Activated CD8-positive, alpha-beta T cell treated with anti-CD3 and anti-CD28 coated beads, Interleukin-2, amount 10 ng/mL, durations not matched to agents 7 days and 5 days (primary cell): ENCODE measurements at regions not wholly inside any gene's neighbourhood (a gene's known extent, or its start where the extent isn't known, plus 50 kb on each side); places are given as distances from the start of the nearest gene placed in this dataset.

ENCODE experiments used
- ATAC-seq: fragments of 150-1000 bp; cut with Tn5 transposase; one replicate; pipeline ENCODE4 v1.10.0; 2021; ENCODE audit warnings: moderate library complexity
- CTCF ChIA-PET: fragments of 350-600 bp; sonication (Branson Sonifier 250); formaldehyde crosslinking; loops from one replicate; lab custom pipeline; 2021; ENCODE audit warnings: antibody characterized with exemption; lab: Charles Lee
- POLR2A ChIA-PET: fragments of 350-600 bp; sonication (Branson Sonifier 250); formaldehyde crosslinking; loops from one replicate; lab custom pipeline; 2021; ENCODE audit warnings: antibody characterized with exemption; lab: Charles Lee
- DNase-seq: peaks from one replicate; pipeline ENCODE4 v3.0.0-alpha.2; 2020
- H3K27ac Mint-ChIP-seq: one replicate; pipeline ENCODE4 v1.8.0; 2021; ENCODE audit warnings: mild to moderate bottlenecking, mixed read lengths
- H3K27me3 Mint-ChIP-seq: one replicate; pipeline ENCODE4 v1.8.0; 2021; ENCODE audit warnings: low read depth, mixed read lengths
- H3K36me3 Mint-ChIP-seq: one replicate; pipeline ENCODE4 v1.8.0; 2021; ENCODE audit warnings: low read depth, mixed read lengths
- H3K4me1 Mint-ChIP-seq: one replicate; pipeline ENCODE4 v1.8.0; 2021; ENCODE audit warnings: low read depth, mixed read lengths
- H3K4me3 Mint-ChIP-seq: one replicate; pipeline ENCODE4 v1.8.0; 2021; ENCODE audit warnings: mild to moderate bottlenecking, mixed read lengths
- H3K9me3 Mint-ChIP-seq: one replicate; pipeline ENCODE4 v1.8.0; 2022; ENCODE audit warnings: mixed read lengths; ENCODE audit not compliant: insufficient read depth

DNA sequence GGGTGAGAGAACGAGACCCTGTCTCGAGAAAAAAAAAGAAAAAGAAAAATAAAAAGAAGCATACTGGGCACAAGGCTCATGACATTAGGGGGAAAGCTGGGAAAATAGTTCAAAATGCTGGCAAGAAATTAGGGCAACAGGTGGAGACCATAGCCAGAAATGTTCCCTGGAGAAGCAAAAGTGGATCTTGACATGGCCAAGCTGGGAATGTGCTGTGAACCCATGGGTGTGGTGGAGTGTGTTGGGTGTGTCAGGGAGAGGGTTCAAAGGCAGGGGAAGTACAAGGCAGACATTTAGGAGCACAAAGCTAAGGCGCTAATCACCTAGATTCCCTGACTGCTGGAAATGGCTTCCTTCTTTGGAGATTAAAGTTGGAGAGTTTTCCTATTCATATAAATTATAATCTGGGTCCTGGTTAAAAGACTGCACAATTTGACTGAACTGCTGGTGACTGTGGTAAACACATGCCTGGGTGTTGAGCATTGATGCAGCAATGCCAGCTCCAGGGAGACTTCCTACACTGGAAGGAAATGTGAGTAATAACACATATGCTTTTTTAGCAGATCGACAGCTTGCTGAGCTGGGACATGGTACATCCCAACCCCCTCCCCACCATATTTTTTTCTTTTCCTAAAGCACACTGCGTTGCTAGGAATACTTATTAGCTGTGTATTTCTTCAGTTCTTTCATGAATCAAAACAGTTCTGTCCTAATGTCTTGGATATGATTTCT, 70.1 kb upstream of the ARHGAP21 start:
- CTCF ChIA-PET: interaction anchor here (1.3 to 1.4 kb wide), 2 partner anchors 8 to 18 kb away, joined by 3 read pairs; no protein-coding TSS in a partner anchor

DNA sequence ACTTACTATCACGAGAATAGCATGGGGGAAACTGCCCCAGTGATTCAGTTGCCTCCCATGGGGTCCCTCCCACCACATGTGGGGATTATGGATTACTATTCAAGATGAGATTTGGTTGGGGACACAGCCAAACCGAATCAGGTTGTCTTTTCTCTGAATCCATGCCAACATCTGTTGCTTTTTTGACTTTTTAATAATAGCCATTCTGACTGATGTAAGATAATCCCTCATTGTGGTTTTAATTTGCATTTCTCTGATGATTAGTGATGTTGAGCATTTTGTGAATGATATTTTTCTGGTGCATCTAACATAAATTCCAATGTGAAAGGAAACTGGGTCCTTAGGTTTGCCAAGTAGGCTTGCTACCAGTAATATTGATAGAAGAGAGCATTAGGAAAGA, 69.0 kb upstream of the ARHGAP21 start:
- ChIA-PET POLR2A (no interaction called here), CTCF (no interaction called here)
- H3K27me3 Mint-ChIP-seq: no peaks in the 10 kb centered on the region

More for the DNA sequence above, 70.1 kb upstream of the ARHGAP21 start:
- POLR2A ChIA-PET: no interaction called here
- DNase-seq (no peak), ATAC-seq (no peak)
- Mint-ChIP-seq H3K27ac (no peak overlapping the region), H3K9me3 (no peaks in the 10 kb centered on the region), H3K36me3 (no peaks in the 10 kb centered on the region), H3K27me3 (no peaks in the 10 kb centered on the region), H3K4me3 (no peak overlapping the region), H3K4me1 (no peaks in the 10 kb centered on the region)

DNA sequence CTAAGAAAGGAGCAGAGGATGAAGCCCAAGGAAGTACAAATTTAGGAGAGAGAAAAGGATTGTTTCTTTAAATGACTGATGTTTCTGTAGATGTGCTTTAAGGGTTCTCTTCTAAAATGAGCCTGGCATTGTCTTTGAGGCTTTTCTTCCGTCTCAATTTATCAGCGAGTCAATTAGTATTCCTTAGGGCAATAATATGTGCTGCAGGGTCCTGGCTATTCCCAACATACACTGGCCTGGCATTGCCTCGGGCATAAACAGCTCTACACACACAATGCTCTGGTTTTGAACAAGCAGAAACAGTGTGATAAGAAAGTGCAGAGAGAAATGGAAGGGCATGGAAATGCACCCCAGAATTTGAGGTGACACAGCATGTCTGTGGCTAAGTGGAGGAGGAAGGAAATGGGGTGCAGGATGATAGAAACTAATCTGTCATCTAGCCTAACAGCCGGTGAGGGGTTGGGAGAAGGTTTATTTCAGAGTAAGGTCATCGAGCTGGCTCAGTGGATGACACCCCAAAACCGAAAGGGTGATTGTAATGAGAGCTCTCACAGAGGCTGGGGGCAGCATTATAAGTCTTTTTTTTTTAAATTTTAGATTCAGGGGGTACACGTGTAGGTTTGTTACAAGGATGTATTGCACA, 67.5 kb upstream of the ARHGAP21 start:
- H3K36me3 Mint-ChIP-seq: no peaks in the 10 kb centered on the region
- DNase-seq (no peak), ATAC-seq (no peak)
- no peak overlapping the region for H3K27ac Mint-ChIP-seq
- CTCF ChIA-PET: no interaction called here
- H3K27me3 Mint-ChIP-seq: no peaks in the 10 kb centered on the region
- H3K9me3 Mint-ChIP-seq: no peaks in the 10 kb centered on the region
- H3K4me3 Mint-ChIP-seq: no peak overlapping the region
- POLR2A ChIA-PET: no interaction called here
- H3K4me1 Mint-ChIP-seq: no peaks in the 10 kb centered on the region

More for the DNA sequence above, 69.0 kb upstream of the ARHGAP21 start:
- H3K9me3 Mint-ChIP-seq: no peaks in the 10 kb centered on the region
- no peak overlapping the region for H3K4me3 Mint-ChIP-seq
- no peaks in the 10 kb centered on the region for H3K36me3 Mint-ChIP-seq
- DNase-seq (no peak), ATAC-seq (no peak)
- no peaks in the 10 kb centered on the region for H3K4me1 Mint-ChIP-seq
- no peak overlapping the region for H3K27ac Mint-ChIP-seq

DNA sequence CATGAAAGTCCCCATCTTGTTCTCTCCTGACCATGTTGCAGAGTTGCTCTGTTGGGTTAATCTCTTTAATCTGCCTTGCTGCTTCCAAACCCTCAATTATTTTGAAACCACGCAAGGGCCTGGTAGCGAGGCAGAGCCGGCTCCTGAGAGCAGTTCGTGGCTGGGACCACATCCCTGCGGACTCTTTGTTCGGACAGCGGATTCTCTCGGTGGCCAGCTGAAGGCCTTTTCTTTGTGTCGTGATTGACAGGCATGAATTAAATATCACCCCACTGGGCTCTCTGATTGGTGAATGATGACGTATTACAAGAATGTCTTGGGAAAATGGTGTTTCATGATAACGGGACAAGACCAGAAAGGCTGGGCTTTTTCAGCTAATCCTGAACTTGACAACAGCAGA, 66.9 kb upstream of the ARHGAP21 start:
- H3K27ac Mint-ChIP-seq: no peak overlapping the region
- DNase-seq (no peak), ATAC-seq (no peak)
- CTCF ChIA-PET: no interaction called here
- H3K9me3 Mint-ChIP-seq: no peaks in the 10 kb centered on the region
- H3K27me3 Mint-ChIP-seq: no peaks in the 10 kb centered on the region
- POLR2A ChIA-PET: no interaction called here
- no peaks in the 10 kb centered on the region for H3K4me1 Mint-ChIP-seq
- no peaks in the 10 kb centered on the region for H3K36me3 Mint-ChIP-seq
- no peak overlapping the region for H3K4me3 Mint-ChIP-seq

DNA sequence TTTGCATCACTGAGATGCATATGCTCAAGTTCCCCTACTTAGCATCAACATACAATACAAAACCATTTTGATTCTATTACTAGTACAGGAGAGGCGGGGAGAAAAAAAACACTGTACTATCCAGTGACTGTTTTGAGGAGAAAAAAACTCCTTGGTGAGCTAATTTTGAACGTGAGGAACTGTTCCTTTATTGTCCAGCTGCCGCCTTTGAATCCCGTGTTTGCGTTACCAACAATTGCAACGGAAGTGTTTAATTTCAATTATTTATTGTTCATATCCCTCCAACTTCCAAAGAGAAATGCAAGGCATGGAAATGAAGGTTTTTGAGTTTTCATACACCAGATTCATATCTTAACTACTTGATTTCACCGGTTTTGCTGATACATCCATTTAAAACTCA, 66.4 kb upstream of the ARHGAP21 start:
- DNase-seq (no peak), ATAC-seq (no peak)
- POLR2A ChIA-PET: no interaction called here
- Mint-ChIP-seq H3K4me1 (no peaks in the 10 kb centered on the region), H3K4me3 (no peak overlapping the region), H3K9me3 (no peaks in the 10 kb centered on the region), H3K27ac (no peak overlapping the region), H3K36me3 (no peaks in the 10 kb centered on the region), H3K27me3 (no peaks in the 10 kb centered on the region)
- CTCF ChIA-PET: no interaction called here

DNA sequence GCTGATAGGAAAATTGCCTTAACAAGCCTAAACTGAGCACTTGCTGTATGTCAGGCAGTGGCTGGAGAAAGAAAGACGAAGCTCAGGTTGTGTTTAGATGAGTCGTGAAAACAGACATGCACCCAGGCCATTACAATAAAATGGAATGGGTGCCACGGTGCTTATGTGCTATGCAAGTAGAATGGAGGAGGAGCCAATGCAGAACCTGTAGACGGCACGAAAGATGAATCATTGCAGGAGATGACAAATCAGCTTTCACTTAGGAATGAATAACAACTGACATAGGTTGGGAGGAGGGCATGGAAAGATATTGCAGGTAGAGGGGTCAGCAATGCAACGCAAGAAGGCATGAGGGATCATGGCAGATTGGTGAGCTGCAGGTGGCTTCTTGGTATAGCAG, 61.2 kb upstream of the ARHGAP21 start:
- DNase-seq: no peak
- CTCF ChIA-PET: interaction anchor here (1.2 kb wide), 1 partner anchor 9 kb away, joined by 3 read pairs; no protein-coding TSS in a partner anchor
- POLR2A ChIA-PET: no interaction called here

DNA sequence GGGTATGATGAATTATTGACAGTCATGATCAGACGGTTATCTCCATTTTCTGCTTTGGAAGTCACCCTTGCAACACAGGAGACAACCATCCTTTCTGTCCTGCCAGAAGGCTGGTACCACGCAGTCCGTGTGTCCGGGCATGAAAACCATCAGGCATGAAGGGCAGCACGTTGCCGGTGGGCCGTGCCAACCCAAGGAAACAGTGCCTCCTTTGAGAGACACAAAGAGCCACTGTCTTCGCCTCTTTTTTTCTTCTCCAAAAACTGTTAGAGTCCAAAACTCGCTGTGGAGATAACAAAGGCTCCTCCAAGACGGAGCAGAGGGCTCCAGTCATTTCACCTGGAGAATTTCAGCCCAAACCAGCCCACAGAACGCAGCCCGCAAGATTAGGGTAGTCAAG, 60.4 kb upstream of the ARHGAP21 start:
- CTCF ChIA-PET: no interaction called here
- H3K27ac Mint-ChIP-seq: no peak overlapping the region
- H3K4me1 Mint-ChIP-seq: no peaks in the 10 kb centered on the region
- POLR2A ChIA-PET: no interaction called here
- no peaks in the 10 kb centered on the region for H3K36me3 Mint-ChIP-seq
- ATAC-seq (no peak), DNase-seq (no peak)
- no peaks in the 10 kb centered on the region for H3K9me3 Mint-ChIP-seq
- H3K27me3 Mint-ChIP-seq: no peaks in the 10 kb centered on the region
- H3K4me3 Mint-ChIP-seq: no peak overlapping the region

More for the DNA sequence above, 61.2 kb upstream of the ARHGAP21 start:
- Mint-ChIP-seq H3K36me3 (no peaks in the 10 kb centered on the region), H3K4me3 (no peak overlapping the region), H3K9me3 (no peaks in the 10 kb centered on the region), H3K4me1 (no peaks in the 10 kb centered on the region), H3K27me3 (no peaks in the 10 kb centered on the region), H3K27ac (no peak overlapping the region)
- ATAC-seq: no peak

DNA sequence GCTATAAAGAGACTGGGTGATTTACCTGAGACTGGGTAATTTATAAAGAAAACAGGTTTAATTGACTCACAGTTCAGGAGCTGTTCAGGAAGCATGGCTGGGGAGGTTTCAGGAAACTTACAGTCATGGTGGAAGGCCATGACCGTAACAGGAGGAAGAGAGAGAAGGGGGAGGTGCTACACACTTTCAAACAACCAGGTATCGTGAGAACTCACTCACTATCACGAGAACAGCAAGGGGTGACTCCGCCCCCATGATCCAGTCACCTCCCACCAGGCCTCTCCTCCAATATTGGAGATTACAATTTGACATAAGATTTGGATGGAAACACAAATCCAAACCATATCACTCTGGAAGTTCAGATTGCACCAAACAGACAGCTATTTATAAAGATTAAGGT, 59.8 kb upstream of the ARHGAP21 start:
- DNase-seq (no peak), ATAC-seq (no peak)
- Mint-ChIP-seq H3K36me3 (no peaks in the 10 kb centered on the region), H3K4me1 (no peaks in the 10 kb centered on the region), H3K27ac (no peak overlapping the region), H3K9me3 (no peaks in the 10 kb centered on the region), H3K27me3 (no peaks in the 10 kb centered on the region), H3K4me3 (no peak overlapping the region)
- CTCF ChIA-PET: no interaction called here
- POLR2A ChIA-PET: no interaction called here

DNA sequence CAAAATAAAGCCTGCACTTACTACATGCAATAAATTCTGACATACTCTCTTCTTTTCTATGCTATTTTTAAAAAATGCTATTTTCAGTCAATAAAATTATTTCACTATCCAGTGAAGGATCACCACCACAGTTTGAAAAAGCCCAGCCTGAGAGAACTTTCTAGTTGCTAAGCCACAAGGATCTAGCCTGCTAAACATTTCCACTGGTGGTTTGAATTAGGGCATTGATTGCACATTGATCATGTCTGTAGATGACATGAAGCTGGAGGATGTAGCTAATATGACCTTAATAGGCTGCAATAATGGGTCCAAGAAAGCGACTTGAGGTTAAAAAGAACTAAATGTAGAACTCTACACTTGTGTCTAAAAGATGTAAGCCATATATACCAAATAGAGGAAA, 56.0 kb upstream of the ARHGAP21 start:
- no peaks in the 10 kb centered on the region for H3K36me3 Mint-ChIP-seq
- no peak for DNase-seq
- H3K4me3 Mint-ChIP-seq: no peak overlapping the region
- H3K27me3 Mint-ChIP-seq: no peaks in the 10 kb centered on the region
- H3K4me1 Mint-ChIP-seq: no peaks in the 10 kb centered on the region
- POLR2A ChIA-PET: interaction anchor here (0.7 kb wide), 1 partner anchor 107 kb away, joined by 3 read pairs; no protein-coding TSS in a partner anchor
- no peak overlapping the region for H3K27ac Mint-ChIP-seq
- CTCF ChIA-PET: no interaction called here
- H3K9me3 Mint-ChIP-seq: no peaks in the 10 kb centered on the region
- ATAC-seq: no peak

DNA sequence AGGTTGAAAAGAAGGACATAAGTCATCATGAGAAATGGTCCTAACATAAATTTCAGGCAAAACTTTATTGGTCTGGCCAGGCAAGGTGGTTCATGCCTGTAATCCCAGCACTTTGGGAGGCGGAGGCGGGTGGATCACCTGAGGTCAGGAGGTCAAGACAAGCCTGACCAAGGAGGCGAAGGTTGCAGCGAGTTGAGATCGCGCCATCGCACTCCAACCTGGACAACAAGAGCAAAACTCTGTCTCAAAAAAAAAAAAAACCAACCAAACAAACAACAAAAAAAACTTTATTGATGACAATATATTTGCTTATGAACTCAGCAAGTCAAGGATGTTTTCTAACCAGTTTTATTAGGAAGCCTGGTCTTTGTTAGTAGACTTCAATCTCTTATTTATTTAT, 54.6 kb upstream of the ARHGAP21 start:
- no peaks in the 10 kb centered on the region for H3K9me3 Mint-ChIP-seq
- ATAC-seq: no peak
- H3K4me1 Mint-ChIP-seq: no peaks in the 10 kb centered on the region
- no peak for DNase-seq
- no peak overlapping the region for H3K27ac Mint-ChIP-seq
- H3K36me3 Mint-ChIP-seq: no peaks in the 10 kb centered on the region
- POLR2A ChIA-PET: no interaction called here
- no peaks in the 10 kb centered on the region for H3K27me3 Mint-ChIP-seq
- CTCF ChIA-PET: no interaction called here
- no peak overlapping the region for H3K4me3 Mint-ChIP-seq

DNA sequence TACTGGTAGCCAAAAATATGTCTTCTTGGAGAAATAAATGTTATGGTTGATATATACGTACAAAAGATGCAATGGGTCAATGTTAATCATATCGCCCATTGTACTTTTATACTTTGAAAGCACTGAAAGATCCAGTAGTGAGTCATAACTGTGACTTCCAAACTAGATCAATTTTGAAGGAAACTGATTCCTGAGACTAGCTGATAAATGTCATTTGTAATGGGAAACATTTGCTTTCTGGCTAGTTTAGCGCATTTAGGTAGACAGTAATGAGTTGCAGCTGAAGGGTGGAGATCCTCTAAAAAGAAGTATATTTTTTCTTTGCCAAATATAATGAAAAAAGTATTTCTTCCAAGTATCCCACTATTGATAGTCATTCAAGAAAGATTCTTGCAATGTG, 53.5 kb upstream of the ARHGAP21 start:
- DNase-seq (no peak), ATAC-seq (no peak)
- Mint-ChIP-seq H3K27me3 (no peaks in the 10 kb centered on the region), H3K36me3 (no peaks in the 10 kb centered on the region), H3K27ac (no peak overlapping the region), H3K4me3 (no peak overlapping the region), H3K9me3 (no peaks in the 10 kb centered on the region), H3K4me1 (no peaks in the 10 kb centered on the region)
- ChIA-PET CTCF (no interaction called here), POLR2A (no interaction called here)

DNA sequence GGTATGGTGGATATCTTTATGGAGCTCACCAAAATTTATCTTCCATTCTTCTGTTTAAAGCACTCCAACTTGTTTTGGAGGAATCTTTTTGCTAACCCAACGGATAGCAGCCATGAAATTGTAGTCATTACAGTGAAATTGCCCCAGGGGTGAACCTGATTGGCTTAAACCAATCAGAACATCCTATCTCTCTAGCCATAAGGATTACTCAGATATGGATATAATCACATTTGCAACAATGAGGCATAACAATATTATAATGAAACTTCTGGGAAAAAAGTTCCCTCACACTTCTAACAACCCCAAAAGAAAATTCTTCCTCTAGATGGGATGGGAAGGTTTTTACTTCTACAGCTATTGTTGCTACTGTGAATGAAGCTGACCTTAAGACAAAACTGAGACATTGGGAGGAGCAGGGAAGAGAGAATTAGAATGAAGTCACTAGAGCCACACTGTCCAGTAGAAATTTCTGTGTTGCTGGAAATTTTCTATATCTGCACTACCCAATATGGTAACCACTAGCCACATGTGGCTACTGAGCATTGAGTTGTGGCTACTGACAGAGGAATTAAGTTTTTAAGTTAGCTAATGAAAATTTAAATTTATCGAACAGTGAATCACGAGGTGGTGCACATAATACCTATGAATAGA, 50.4 kb upstream of the ARHGAP21 start:
- Mint-ChIP-seq H3K27ac (no peak overlapping the region), H3K27me3 (no peaks in the 10 kb centered on the region), H3K4me3 (no peak overlapping the region), H3K4me1 (no peaks in the 10 kb centered on the region), H3K9me3 (no peaks in the 10 kb centered on the region), H3K36me3 (no peaks in the 10 kb centered on the region)
- ChIA-PET POLR2A (no interaction called here), CTCF (no interaction called here)
- ATAC-seq (no peak), DNase-seq (no peak)
